HCT116 (cell line): ENCODE measurements at regions not wholly inside any gene's neighbourhood (a gene's known extent, or its start where the extent isn't known, plus 50 kb on each side); places are given as distances from the start of the nearest gene placed in this dataset.
"Not testable (repeated sequence)": the region's sequence is repeated elsewhere in the genome, so short reads cannot be mapped to it uniquely, and the experiment has no call there.

Experiments used
- ATAC-seq: fragments of 200-7000 bp; cut with Tn5 transposase; 2 replicates; pipeline ENCODE4 v1.9.1; 2020; ENCODE audit warnings: mild to moderate bottlenecking, moderate library complexity
- BruUV-seq: library from RNA; stranded (reverse); fragments of 400-500 nt; replicated peaks from 2 replicates; lab custom pipeline; 2021; lab: Mats Ljungman, UMichigan
- CTCF ChIA-PET: fragments of 300-600 bp; sonication (Branson Sonifier 250); formaldehyde crosslinking; loops from one replicate; lab custom pipeline; 2021; ENCODE audit warnings: antibody characterized with exemption; lab: Charles Lee
- POLR2A ChIA-PET: fragments of 300-600, 350-600 bp; sonication (Branson Sonifier 250); formaldehyde crosslinking; loops from one replicate; lab custom pipeline; 2021; ENCODE audit warnings: antibody characterized with exemption; lab: Charles Lee
- RAD21 ChIA-PET, 2 experiments: fragments of 300-600 bp; sonication (Branson Sonifier 250); formaldehyde crosslinking; loops; one replicate each; lab custom pipeline; 2023; ENCODE audit warnings: low total read pairs in 2 of 2; ENCODE audit not compliant: uncharacterized antibody in 2 of 2, unreplicated experiment in 2 of 2, low non-redundant PET in 1 of 2; lab: Charles Lee
- DNase-seq: peaks from one replicate; pipeline ENCODE4 v3.0.0-alpha.2; 2010; ENCODE audit warnings: low read depth, low spot score
- H2AFZ ChIP-seq: fragments of 200-600 bp; shearing (Covaris generic), sonication (generic); 2 replicates; pipeline ENCODE4 v1.6.1; 2017; ENCODE audit warnings: low read depth, mixed run types, mixed read lengths, antibody characterized with exemption, low read length; ENCODE audit not compliant: poor library complexity, severe bottlenecking
- H3K27ac ChIP-seq: 2 replicates; pipeline ENCODE4 v1.5.1; 2012; ENCODE audit warnings: low read depth, low read length
- H3K27me3 ChIP-seq: fragments of 200-600 bp; sonication (generic); 2 replicates; pipeline ENCODE4 v1.6.1; 2016; ENCODE audit warnings: mixed run types, low read length, mixed read lengths; ENCODE audit not compliant: insufficient read depth
- H3K36me3 ChIP-seq, 2 experiments: fragments of 200-500 bp in 1 of 2; fragments of 200-600 bp in 1 of 2; sonication (Bioruptor generic) in 1 of 2; sonication (generic) in 1 of 2; 2 replicates each; pipeline versions ENCODE4 v1.5.1 to v1.6.1; 2014 to 2016; ENCODE audit warnings: low read length in 2 of 2, inconsistent platforms in 1 of 2, mixed read lengths in 1 of 2, mixed run types in 1 of 2; ENCODE audit not compliant: insufficient read depth in 2 of 2, control insufficient read depth in 1 of 2
- H3K4me1 ChIP-seq, 2 experiments: fragments of 200-600 bp in 1 of 2; sonication (generic) in 1 of 2; 2 replicates each; pipeline versions ENCODE4 v1.5.1 to v1.6.1; 2012 to 2017; ENCODE audit warnings: low read length in 2 of 2, inconsistent platforms in 1 of 2, mild to moderate bottlenecking in 1 of 2, mixed read lengths in 1 of 2, mixed run types in 1 of 2, moderate library complexity in 1 of 2; ENCODE audit not compliant: insufficient read depth in 2 of 2, control insufficient read depth in 1 of 2
- H3K4me2 ChIP-seq: fragments of 200-600 bp; sonication (generic); 2 replicates; pipeline ENCODE4 v1.6.1; 2017; ENCODE audit warnings: mixed run types, low read length, mixed read lengths
- H3K4me3 ChIP-seq, 2 experiments: fragments of 200-600 bp in 1 of 2; sonication (generic) in 1 of 2; replicated peaks in 1 of 2; 2 replicates each; pipeline ENCODE4 v1.5.1; 2011 to 2016; ENCODE audit warnings: low read length in 2 of 2, control low read depth in 1 of 2, low read depth in 1 of 2, mild to moderate bottlenecking in 1 of 2, mixed read lengths in 1 of 2, mixed run types in 1 of 2
- H3K79me2 ChIP-seq: fragments of 200-600 bp; sonication (generic); 2 replicates; pipeline ENCODE4 v1.6.1; 2017; ENCODE audit warnings: mild to moderate bottlenecking, mixed run types, low read length, moderate library complexity, mixed read lengths; ENCODE audit not compliant: insufficient read depth
- H3K9ac ChIP-seq: fragments of 200-600 bp; sonication (generic); 2 replicates; pipeline ENCODE4 v1.6.1; 2016; ENCODE audit warnings: low read length, mixed read lengths
- H3K9me2 ChIP-seq: fragments of 200-600 bp; sonication (generic), shearing (Covaris generic); 2 replicates; pipeline ENCODE4 v1.6.1; 2017; ENCODE audit warnings: mixed run types, mild to moderate bottlenecking, moderate library complexity; ENCODE audit not compliant: insufficient read depth
- H3K9me3 ChIP-seq, 2 experiments: fragments of 200-500 bp in 1 of 2; fragments of 200-600 bp in 1 of 2; sonication (Bioruptor generic) in 1 of 2; sonication (generic) in 1 of 2; 2 replicates each; pipeline ENCODE4 v1.6.1; 2014 to 2017; ENCODE audit warnings: low read length in 2 of 2, mixed read lengths in 2 of 2, inconsistent platforms in 1 of 2, low read depth in 1 of 2, mild to moderate bottlenecking in 1 of 2, mixed run types in 1 of 2, moderate library complexity in 1 of 2; ENCODE audit not compliant: control insufficient read depth in 1 of 2, insufficient read depth in 1 of 2
- H4K20me1 ChIP-seq: fragments of 200-600 bp; sonication (generic), shearing (Covaris generic); 2 replicates; pipeline ENCODE4 v1.6.1; 2017; ENCODE audit warnings: mixed run types, mild to moderate bottlenecking, moderate library complexity; ENCODE audit not compliant: insufficient read depth
- CBX3 ChIP-seq: IDR thresholded peaks from 2 replicates; pipeline ENCODE4 v1.6.1; 2012; ENCODE audit warnings: low read depth
- CEBPB ChIP-seq: IDR thresholded peaks from 2 replicates; pipeline ENCODE4 v1.6.1; 2012; ENCODE audit warnings: low read depth
- CTCF ChIP-seq, 3 experiments: fragments of 200-600 bp in 1 of 3; sonication (generic) in 1 of 3; IDR thresholded peaks in 2 of 3; conservative IDR thresholded peaks in 1 of 3; 2 replicates each; pipeline ENCODE4 v1.5.1; 2012 to 2017; ENCODE audit warnings: low read depth in 2 of 3, low read length in 2 of 3, antibody characterized with exemption in 1 of 3, borderline replicate concordance in 1 of 3, control low read depth in 1 of 3, mild to moderate bottlenecking in 1 of 3, mixed read lengths in 1 of 3, mixed run types in 1 of 3, moderate library complexity in 1 of 3; ENCODE audit not compliant: insufficient read depth in 1 of 3
- EGR1 ChIP-seq: IDR thresholded peaks from 2 replicates; pipeline ENCODE4 v1.6.1; 2012; ENCODE audit warnings: low read depth
- EZH2 ChIP-seq: fragments of 200-600 bp; sonication (generic); IDR thresholded peaks from 2 replicates; pipeline ENCODE4 v1.6.1; 2017; ENCODE audit warnings: antibody characterized with exemption, mixed run types
- EZH2phosphoT487 ChIP-seq: fragments of 200-600 bp; IDR thresholded peaks from 2 replicates; pipeline ENCODE4 v1.6.1; 2018; ENCODE audit warnings: antibody characterized with exemption, borderline replicate concordance
- ZBTB33 ChIP-seq: IDR thresholded peaks from 2 replicates; pipeline ENCODE4 v1.6.1; 2011; ENCODE audit warnings: mild to moderate bottlenecking, low read length, moderate library complexity; ENCODE audit not compliant: insufficient replicate concordance; ENCODE audit errors: extremely low read depth
- intact Hi-C: fragments of 100-400 bp; cut with micrococcal nuclease; formaldehyde crosslinking; loops from 2 replicates; pipeline ENCODE4 v1.10.0; 2022
- TF ChIP-seq, protein P1 (sequence below): IDR thresholded peaks from 2 replicates; pipeline ENCODE4 v1.6.1; 2012

DNA sequence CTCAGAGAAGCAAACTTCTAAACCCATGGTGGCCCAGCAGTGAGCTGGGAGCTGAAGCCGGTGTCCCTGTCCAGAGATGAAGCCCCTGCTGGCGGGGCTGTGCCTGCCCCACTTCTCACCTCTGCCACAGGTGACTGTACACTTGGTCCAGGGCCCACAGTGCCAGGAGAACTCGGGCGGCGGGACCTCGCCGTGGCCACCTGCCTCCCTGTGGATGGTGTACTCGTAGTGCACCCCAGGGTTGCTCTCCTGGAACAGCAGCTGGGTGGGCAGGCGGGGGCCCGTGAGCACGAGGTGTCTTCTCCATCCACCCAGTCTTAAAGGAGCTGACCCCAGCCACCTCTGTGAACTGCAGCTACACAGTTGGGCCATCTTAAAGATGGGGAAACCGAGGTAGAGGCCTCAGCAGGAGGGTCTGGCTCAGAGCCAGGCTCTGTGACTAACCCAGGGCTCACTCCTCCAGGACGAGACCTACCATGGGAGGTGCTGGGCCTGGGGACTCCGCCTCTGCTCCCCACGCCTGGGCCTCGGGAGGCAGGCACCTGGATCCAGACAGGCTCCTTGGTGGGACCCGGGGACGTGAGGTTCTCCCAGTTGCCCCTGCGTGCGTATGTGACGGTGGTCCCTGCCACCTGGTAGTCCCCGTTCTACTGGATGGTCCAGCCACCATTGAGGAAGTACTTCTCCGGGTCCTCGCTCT lies 113.1 kb upstream of the AKAP13 start:
- H3K27ac ChIP-seq, H3K36me3 ChIP-seq, BruUV-seq, H3K4me1 ChIP-seq, DNase-seq, H3K9me3 ChIP-seq, H4K20me1 ChIP-seq, H3K27me3 ChIP-seq, ATAC-seq, H3K4me3 ChIP-seq, POLR2A ChIA-PET, H3K79me2 ChIP-seq, H3K9me2 ChIP-seq, RAD21 ChIA-PET, CTCF ChIA-PET, H2AFZ ChIP-seq, intact Hi-C loops, H3K4me2 ChIP-seq, H3K9ac ChIP-seq: not testable (repeated sequence)

- POLR2A ChIA-PET: no interaction called here
- Histone ChIP-seq H3K27me3 (no peaks in the 10 kb centered on the region), H3K4me3 (no peak overlapping the region), H2AFZ (no peak overlapping the region), H3K9ac (no peak overlapping the region), H3K4me1 (no peaks in the 10 kb centered on the region), H3K79me2 (no peaks in the 10 kb centered on the region), H3K4me2 (no peak overlapping the region), H3K36me3 (no peaks in the 10 kb centered on the region), H3K9me3 (no peaks in the 10 kb centered on the region), H4K20me1 (no peaks in the 10 kb centered on the region), H3K9me2 (no peaks in the 10 kb centered on the region), H3K27ac (no peak overlapping the region)
- RAD21 ChIA-PET: no interaction called here
- BruUV-seq: no TSS peak
- DNase-seq (no peak), ATAC-seq (no peak)
- CTCF ChIA-PET: interaction anchor here (1.0 kb wide), 1 partner anchor 15 kb away, joined by 7 read pairs; no protein-coding TSS in a partner anchor
- TF ChIP-seq, protein P1, sequence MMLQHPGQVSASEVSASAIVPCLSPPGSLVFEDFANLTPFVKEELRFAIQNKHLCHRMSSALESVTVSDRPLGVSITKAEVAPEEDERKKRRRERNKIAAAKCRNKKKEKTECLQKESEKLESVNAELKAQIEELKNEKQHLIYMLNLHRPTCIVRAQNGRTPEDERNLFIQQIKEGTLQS: no peak
- TF ChIP-seq ZBTB33 (no peak), EZH2 (no peak), CBX3 (no peak), EZH2phosphoT487 (no peak), CTCF (IDR thresholded peaks at IDR 0.05 in 2 of 3, conservative IDR thresholded peaks at IDR 0.05 in 1 of 3; ENCODE audit: borderline replicate concordance in 1 of 3, insufficient read depth in 1 of 3, low read depth in 2 of 3, low read length in 2 of 3) (no peak), CEBPB (no peak), EGR1 (no peak)
- intact Hi-C loops: no loop called here
Observed at GRCh38 chr15:85274315-85275050, 105.9 kb upstream of the AKAP13 start.
